ENCODE measurements at regions not wholly inside any gene's neighbourhood (a gene's known extent, or its start where the extent isn't known, plus 50 kb on each side); places are given as distances from the start of the nearest gene placed in this dataset.

GRCh38 chr15:95931619-95932018 is 398.9 kb upstream of the NR2F2 start:
- no peak for TF ChIP-seq CTCF (IDR thresholded peaks at IDR 0.05; ENCODE audit: low read depth, low read length, poor library complexity, severe bottlenecking)
- no peak for TF ChIP-seq EZH2phosphoT487 (IDR thresholded peaks at IDR 0.05; ENCODE audit: borderline replicate concordance, low read length)

Measured in DOHH2 (cell line).